Right atrium auricular region (tissue), 2 donors: ENCODE measurements at regions not wholly inside any gene's neighbourhood (a gene's known extent, or its start where the extent isn't known, plus 50 kb on each side); places are given as distances from the start of the nearest gene placed in this dataset.

Source experiments
- DNase-seq: peaks from one replicate; pipeline ENCODE4 v3.0.0-alpha.2; 2019; ENCODE audit warnings: low spot score
- H3K27ac ChIP-seq, 2 donors: fragments of 200-600 bp; sonication (generic); 1 replicate in 1 of 2; 2 replicates in 1 of 2; pipeline ENCODE4 v1.5.1; 2016 to 2019
- H3K27me3 ChIP-seq, 2 donors: fragments of 200-600 bp; sonication (generic); one replicate each; pipeline versions ENCODE4 v1.5.1 to v1.6.0; 2017 to 2019
- H3K36me3 ChIP-seq: fragments of 200-600 bp; sonication (generic); one replicate; pipeline ENCODE4 v1.5.1; 2016
- H3K4me1 ChIP-seq, 2 donors: fragments of 200-600 bp; sonication (generic); one replicate each; pipeline versions ENCODE4 v1.5.1 to v1.6.0; 2017 to 2019
- H3K4me3 ChIP-seq, 2 donors: fragments of 200-600 bp; sonication (generic); 1 replicate in 1 of 2; 2 replicates in 1 of 2; pipeline ENCODE4 v1.5.1; 2017 to 2019; ENCODE audit warnings: mild to moderate bottlenecking in 1 of 2, moderate library complexity in 1 of 2
- H3K9me3 ChIP-seq, 2 donors: fragments of 200-600 bp; sonication (generic); one replicate each; pipeline ENCODE4 v1.5.1; 2019
- CTCF ChIP-seq, 2 donors: fragments of 200-600 bp; sonication (generic); IDR thresholded peaks; one replicate each; pipeline ENCODE4 v1.5.1; 2019; ENCODE audit warnings: antibody characterized with exemption in 2 of 2

- H3K4me3 ChIP-seq = no peak overlapping the region
- no peaks in the 10 kb centered on the region for H3K27me3 ChIP-seq
- no peak overlapping the region for H3K27ac ChIP-seq
- no peaks in the 10 kb centered on the region for H3K4me1 ChIP-seq
- TF ChIP-seq CTCF (IDR thresholded peaks at IDR 0.05) = no peak
- H3K36me3 ChIP-seq = no peaks in the 10 kb centered on the region
- no peak for DNase-seq
- H3K9me3 ChIP-seq = no peaks in the 10 kb centered on the region
These were observed 149.0 kb downstream of the ATP6V1G3 start for GRCh38 chr1:198391393-198392020.

GRCh38 chr1:198387587-198387986 is 152.9 kb downstream of the ATP6V1G3 start:
- Histone ChIP-seq H3K36me3 (no peaks in the 10 kb centered on the region), H3K27me3 (no peaks in the 10 kb centered on the region), H3K27ac (no peak overlapping the region), H3K4me3 (no peak overlapping the region), H3K9me3 (no peaks in the 10 kb centered on the region), H3K4me1 (no peaks in the 10 kb centered on the region)
- no peak for DNase-seq
- TF ChIP-seq CTCF (IDR thresholded peaks at IDR 0.05) = no peak

GRCh38 chr1:198380275-198380674 is 160.2 kb downstream of the ATP6V1G3 start:
- Histone ChIP-seq H3K36me3 (no peaks in the 10 kb centered on the region), H3K9me3 (no peaks in the 10 kb centered on the region), H3K4me3 (no peak overlapping the region), H3K4me1 (no peaks in the 10 kb centered on the region), H3K27ac (no peak overlapping the region), H3K27me3 (no peaks in the 10 kb centered on the region)
- TF ChIP-seq CTCF (IDR thresholded peaks at IDR 0.05) = no peak
- no peak for DNase-seq

- DNase-seq = no peak
- no peak for TF ChIP-seq CTCF (IDR thresholded peaks at IDR 0.05)
- no peaks in the 10 kb centered on the region for H3K36me3 ChIP-seq
- no peaks in the 10 kb centered on the region for H3K4me1 ChIP-seq
- no peak overlapping the region for H3K4me3 ChIP-seq
- H3K27me3 ChIP-seq = no peaks in the 10 kb centered on the region
- peaks cover 0 to 15% of the 10 kb centered on the region in 2 donors for H3K9me3 ChIP-seq
- H3K27ac ChIP-seq = no peak overlapping the region
These were observed 162.8 kb downstream of the ATP6V1G3 start for GRCh38 chr1:198377702-198378101.

- H3K27me3 ChIP-seq = no peaks in the 10 kb centered on the region
- no peaks in the 10 kb centered on the region for H3K36me3 ChIP-seq
- no peak overlapping the region for H3K4me3 ChIP-seq
- no peak for DNase-seq
- H3K4me1 ChIP-seq = no peaks in the 10 kb centered on the region
- peaks cover 0 to 15% of the 10 kb centered on the region in 2 donors for H3K9me3 ChIP-seq
- no peak overlapping the region for H3K27ac ChIP-seq
- TF ChIP-seq CTCF (IDR thresholded peaks at IDR 0.05) = no peak
These were observed 166.2 kb downstream of the ATP6V1G3 start for GRCh38 chr1:198374288-198374687.

GRCh38 chr1:198373376-198373775 is 167.1 kb downstream of the ATP6V1G3 start:
- H3K27ac ChIP-seq = no peak overlapping the region
- DNase-seq = no peak
- no peaks in the 10 kb centered on the region for H3K36me3 ChIP-seq
- no peaks in the 10 kb centered on the region for H3K4me1 ChIP-seq
- no peak for TF ChIP-seq CTCF (IDR thresholded peaks at IDR 0.05)
- peaks cover 0 to 15% of the 10 kb centered on the region in 2 donors for H3K9me3 ChIP-seq
- H3K27me3 ChIP-seq = no peaks in the 10 kb centered on the region
- no peak overlapping the region for H3K4me3 ChIP-seq
